ENCODE measurements at regions not wholly inside any gene's neighbourhood (a gene's known extent, or its start where the extent isn't known, plus 50 kb on each side); places are given as distances from the start of the nearest gene placed in this dataset.
"Not testable (repeated sequence)": the region's sequence is repeated elsewhere in the genome, so short reads cannot be mapped to it uniquely, and the experiment has no call there.

- Mint-ChIP-seq H3K27me3 (peaks cover 14% of the 10 kb centered on the region), H3K27ac (no peak overlapping the region), H3K4me3 (no peak overlapping the region), H3K9me3 (no peaks in the 10 kb centered on the region), H3K4me1 (ENCODE audit: low read depth) (no peaks in the 10 kb centered on the region), H3K36me3 (no peaks in the 10 kb centered on the region)
- ChIA-PET POLR2A (no interaction called here), CTCF (no interaction called here)
- intact Hi-C loops (cut with micrococcal nuclease) = no loop called here
- DNase-seq = no peak
Measured at GRCh38 chr1:38512789-38513188, 346.8 kb downstream of the RRAGC start.

- CTCF ChIA-PET = no interaction called here
Measured at GRCh38 chr1:38512024-38512767, 347.4 kb downstream of the RRAGC start.

GRCh38 chr1:38508232-38508631, 351.3 kb downstream of the RRAGC start:
- Mint-ChIP-seq H3K36me3 (no peaks in the 10 kb centered on the region), H3K4me1 (ENCODE audit: low read depth) (no peaks in the 10 kb centered on the region), H3K4me3 (no peak overlapping the region), H3K9me3 (no peaks in the 10 kb centered on the region), H3K27me3 (peaks cover 26% of the 10 kb centered on the region), H3K27ac (no peak overlapping the region)
- DNase-seq = no peak
- ChIA-PET CTCF (interaction anchor here (0.5 kb wide), 1 partner anchor 127 kb away, joined by 3 read pairs; no protein-coding TSS in a partner anchor), POLR2A (no interaction called here)
- intact Hi-C loops (cut with micrococcal nuclease) = no loop called here

More at GRCh38 chr1:38512024-38512767, 347.4 kb downstream of the RRAGC start:
- no peak for DNase-seq
- Mint-ChIP-seq H3K36me3 (no peaks in the 10 kb centered on the region), H3K27me3 (peaks cover 14% of the 10 kb centered on the region), H3K27ac (no peak overlapping the region), H3K4me3 (no peak overlapping the region), H3K9me3 (no peaks in the 10 kb centered on the region), H3K4me1 (ENCODE audit: low read depth) (no peaks in the 10 kb centered on the region)
- POLR2A ChIA-PET = interaction anchor here (0.5 kb wide), 1 partner anchor 1993 kb away, joined by 3 read pairs; no protein-coding TSS in a partner anchor
- intact Hi-C loops (cut with micrococcal nuclease) = no loop called here

GRCh38 chr1:38507563-38507962, 352.0 kb downstream of the RRAGC start:
- H3K27me3 Mint-ChIP-seq = peaks cover 26% of the 10 kb centered on the region
- H3K4me1 Mint-ChIP-seq (ENCODE audit: low read depth) = no peaks in the 10 kb centered on the region
- H3K27ac Mint-ChIP-seq = no peak overlapping the region
- CTCF ChIA-PET = interaction anchor here (0.5 kb wide), 1 partner anchor 128 kb away, joined by 3 read pairs; no protein-coding TSS in a partner anchor
- POLR2A ChIA-PET = no interaction called here
- H3K36me3 Mint-ChIP-seq = no peaks in the 10 kb centered on the region
- DNase-seq = no peak
- intact Hi-C loops (cut with micrococcal nuclease) = no loop called here
- H3K4me3 Mint-ChIP-seq = no peak overlapping the region
- H3K9me3 Mint-ChIP-seq = no peaks in the 10 kb centered on the region

GRCh38 chr1:38505944-38506343, 353.6 kb downstream of the RRAGC start:
- ChIA-PET CTCF (no interaction called here), POLR2A (no interaction called here)
- H3K27me3 Mint-ChIP-seq = peaks cover 25% of the 10 kb centered on the region
- no peak overlapping the region for H3K4me3 Mint-ChIP-seq
- no peak overlapping the region for H3K27ac Mint-ChIP-seq
- no peaks in the 10 kb centered on the region for H3K4me1 Mint-ChIP-seq (ENCODE audit: low read depth)
- H3K9me3 Mint-ChIP-seq = no peaks in the 10 kb centered on the region
- no peak for DNase-seq
- no peaks in the 10 kb centered on the region for H3K36me3 Mint-ChIP-seq
- intact Hi-C loops (cut with micrococcal nuclease) = no loop called here

- Mint-ChIP-seq H3K36me3 (no peaks in the 10 kb centered on the region), H3K27me3 (peaks cover 27% of the 10 kb centered on the region), H3K4me1 (ENCODE audit: low read depth) (no peaks in the 10 kb centered on the region), H3K4me3 (no peak overlapping the region), H3K9me3 (no peaks in the 10 kb centered on the region), H3K27ac (no peak overlapping the region)
- ChIA-PET POLR2A (interaction anchor here (0.6 kb wide), 1 partner anchor 43 kb away, joined by 3 read pairs; no protein-coding TSS in a partner anchor), CTCF (no interaction called here)
- no peak for DNase-seq
- intact Hi-C loops (cut with micrococcal nuclease) = no loop called here
Measured at GRCh38 chr1:38502758-38503157, 356.8 kb downstream of the RRAGC start.

GRCh38 chr1:38500891-38501290, 358.7 kb downstream of the RRAGC start:
- intact Hi-C loops (cut with micrococcal nuclease) = no loop called here

GRCh38 chr1:38500352-38500751, 359.2 kb downstream of the RRAGC start:
- Mint-ChIP-seq H3K36me3 (no peaks in the 10 kb centered on the region), H3K27me3 (peaks cover 21% of the 10 kb centered on the region), H3K4me1 (ENCODE audit: low read depth) (no peaks in the 10 kb centered on the region), H3K9me3 (no peaks in the 10 kb centered on the region), H3K27ac (no peak overlapping the region), H3K4me3 (no peak overlapping the region)
- no peak for DNase-seq
- CTCF ChIA-PET = interaction anchor here (4.3 kb wide), 1 partner anchor 10 kb away, joined by 16 read pairs; no protein-coding TSS in a partner anchor
- POLR2A ChIA-PET = no interaction called here
- intact Hi-C loops (cut with micrococcal nuclease) = no loop called here

More at GRCh38 chr1:38500891-38501290, 358.7 kb downstream of the RRAGC start:
- DNase-seq = no peak
- Mint-ChIP-seq H3K4me1 (ENCODE audit: low read depth) (no peaks in the 10 kb centered on the region), H3K27ac (no peak overlapping the region), H3K4me3 (no peak overlapping the region), H3K27me3 (peaks cover 22% of the 10 kb centered on the region), H3K9me3 (no peaks in the 10 kb centered on the region), H3K36me3 (no peaks in the 10 kb centered on the region)
- CTCF ChIA-PET = interaction anchor here (4.3 kb wide), 1 partner anchor 10 kb away, joined by 16 read pairs; no protein-coding TSS in a partner anchor
- POLR2A ChIA-PET = no interaction called here

- DNase-seq = no peak
- POLR2A ChIA-PET = interaction anchor here (0.6 kb wide), 1 partner anchor 306 kb away, joined by 3 read pairs; no protein-coding TSS in a partner anchor
- no peaks in the 10 kb centered on the region for H3K36me3 Mint-ChIP-seq
- H3K9me3 Mint-ChIP-seq = no peaks in the 10 kb centered on the region
- H3K27me3 Mint-ChIP-seq = peaks cover 15% of the 10 kb centered on the region
- intact Hi-C loops (cut with micrococcal nuclease) = no loop called here
- no peak overlapping the region for H3K27ac Mint-ChIP-seq
- CTCF ChIA-PET = interaction anchor here (4.3 kb wide), 1 partner anchor 8 kb away, joined by 16 read pairs; no protein-coding TSS in a partner anchor
- H3K4me1 Mint-ChIP-seq (ENCODE audit: low read depth) = no peaks in the 10 kb centered on the region
- no peak overlapping the region for H3K4me3 Mint-ChIP-seq
Measured at GRCh38 chr1:38498686-38499085, 360.9 kb downstream of the RRAGC start.

GRCh38 chr1:38497921-38498656, 361.5 kb downstream of the RRAGC start:
- Mint-ChIP-seq H3K4me3 (no peak overlapping the region), H3K4me1 (ENCODE audit: low read depth) (no peaks in the 10 kb centered on the region), H3K36me3 (no peaks in the 10 kb centered on the region), H3K9me3 (no peaks in the 10 kb centered on the region), H3K27ac (no peak overlapping the region), H3K27me3 (peaks cover 14% of the 10 kb centered on the region)
- DNase-seq = no peak
- intact Hi-C loops (cut with micrococcal nuclease) = no loop called here
- ChIA-PET CTCF (interaction anchor here (4.3 kb wide), 1 partner anchor 8 kb away, joined by 16 read pairs; no protein-coding TSS in a partner anchor), POLR2A (interaction anchor here (0.6 kb wide), 1 partner anchor 305 kb away, joined by 3 read pairs; no protein-coding TSS in a partner anchor)

GRCh38 chr1:38493306-38493705, 366.3 kb downstream of the RRAGC start:
- DNase-seq; H3K27ac Mint-ChIP-seq; H3K4me3 Mint-ChIP-seq; H3K36me3 Mint-ChIP-seq; POLR2A ChIA-PET; intact Hi-C loops (cut with micrococcal nuclease); CTCF ChIA-PET; H3K9me3 Mint-ChIP-seq; H3K4me1 Mint-ChIP-seq (ENCODE audit: low read depth): not testable (repeated sequence)
- peaks cover 12% of the 10 kb centered on the region for H3K27me3 Mint-ChIP-seq

- no peaks in the 10 kb centered on the region for H3K4me1 Mint-ChIP-seq (ENCODE audit: low read depth)
- POLR2A ChIA-PET = no interaction called here
Measured at GRCh38 chr1:38489844-38490270, 369.7 kb downstream of the RRAGC start.

More at GRCh38 chr1:38489844-38490270, 369.7 kb downstream of the RRAGC start:
- intact Hi-C loops (cut with micrococcal nuclease) = loop anchor here (2.0 kb wide), 1 partner anchor 97 kb away; no protein-coding TSS in a partner anchor
- no peaks in the 10 kb centered on the region for H3K36me3 Mint-ChIP-seq
- H3K27me3 Mint-ChIP-seq = peaks cover 16% of the 10 kb centered on the region
- DNase-seq = peak; percentile 63
- no peak overlapping the region for H3K27ac Mint-ChIP-seq
- H3K9me3 Mint-ChIP-seq = no peaks in the 10 kb centered on the region
- CTCF ChIA-PET = interaction anchor here (0.7 to 2.6 kb wide), 10 partner anchors 10 to 346 kb away, joined by 3 to 16 read pairs (median 4); no protein-coding TSS in a partner anchor
- H3K4me3 Mint-ChIP-seq = no peak overlapping the region

Data from activated CD4-positive, alpha-beta memory T cell treated with anti-CD3 and anti-CD28 coated beads for 36 hours (primary cell).